ENCODE measurements at regions not wholly inside any gene's neighbourhood (a gene's known extent, or its start where the extent isn't known, plus 50 kb on each side); places are given as distances from the start of the nearest gene placed in this dataset.
"Not testable (repeated sequence)": the region's sequence is repeated elsewhere in the genome, so short reads cannot be mapped to it uniquely, and the experiment has no call there.

GRCh38 chr3:109696932-109697331 is 359.6 kb upstream of the DPPA4 start:
- Mint-ChIP-seq H3K4me1 (no peaks in the 10 kb centered on the region), H3K27me3 (no peaks in the 10 kb centered on the region), H3K27ac (no peak overlapping the region), H3K36me3 (ENCODE audit: low read depth) (no peaks in the 10 kb centered on the region), H3K9me3 (peaks cover 17% of the 10 kb centered on the region), H3K4me3 (no peak overlapping the region)
- no peak for DNase-seq
- intact Hi-C loops (cut with micrococcal nuclease), result no loop called here

GRCh38 chr3:109702252-109702651 is 364.9 kb upstream of the DPPA4 start:
- Mint-ChIP-seq H3K27ac (no peak overlapping the region), H3K27me3 (no peaks in the 10 kb centered on the region), H3K4me3 (no peak overlapping the region), H3K36me3 (ENCODE audit: low read depth) (no peaks in the 10 kb centered on the region), H3K4me1 (no peaks in the 10 kb centered on the region), H3K9me3 (peaks cover 4% of the 10 kb centered on the region)
- intact Hi-C loops (cut with micrococcal nuclease), result no loop called here
- peak; percentile 55 for DNase-seq

GRCh38 chr3:109702976-109703375 is 365.6 kb upstream of the DPPA4 start:
- intact Hi-C loops (cut with micrococcal nuclease), result no loop called here
- DNase-seq, result no peak
- Mint-ChIP-seq H3K9me3 (peaks cover 4% of the 10 kb centered on the region), H3K36me3 (ENCODE audit: low read depth) (no peaks in the 10 kb centered on the region), H3K27ac (no peak overlapping the region), H3K27me3 (no peaks in the 10 kb centered on the region), H3K4me3 (no peak overlapping the region), H3K4me1 (no peaks in the 10 kb centered on the region)

GRCh38 chr3:109705133-109705532 is 367.8 kb upstream of the DPPA4 start:
- H3K4me1 Mint-ChIP-seq; intact Hi-C loops (cut with micrococcal nuclease); H3K36me3 Mint-ChIP-seq (ENCODE audit: low read depth); H3K4me3 Mint-ChIP-seq; H3K27ac Mint-ChIP-seq; H3K27me3 Mint-ChIP-seq; H3K9me3 Mint-ChIP-seq; DNase-seq: not testable (repeated sequence)

GRCh38 chr3:109707617-109708016 is 370.3 kb upstream of the DPPA4 start:
- no peak for DNase-seq
- no peak overlapping the region for H3K27ac Mint-ChIP-seq
- H3K4me1 Mint-ChIP-seq, result no peaks in the 10 kb centered on the region
- H3K9me3 Mint-ChIP-seq, result peaks cover 16% of the 10 kb centered on the region
- H3K36me3 Mint-ChIP-seq (ENCODE audit: low read depth), result no peaks in the 10 kb centered on the region
- intact Hi-C loops (cut with micrococcal nuclease), result no loop called here
- H3K27me3 Mint-ChIP-seq, result no peaks in the 10 kb centered on the region
- H3K4me3 Mint-ChIP-seq, result no peak overlapping the region

- peaks cover 2% of the 10 kb centered on the region for H3K27me3 Mint-ChIP-seq
- no peaks in the 10 kb centered on the region for H3K4me1 Mint-ChIP-seq
- intact Hi-C loops (cut with micrococcal nuclease), result no loop called here
- no peak overlapping the region for H3K4me3 Mint-ChIP-seq
- peaks cover 16% of the 10 kb centered on the region for H3K9me3 Mint-ChIP-seq
- no peaks in the 10 kb centered on the region for H3K36me3 Mint-ChIP-seq (ENCODE audit: low read depth)
- DNase-seq, result no peak
- no peak overlapping the region for H3K27ac Mint-ChIP-seq
These were observed 375.9 kb upstream of the DPPA4 start for GRCh38 chr3:109713288-109713687.

- Mint-ChIP-seq H3K36me3 (ENCODE audit: low read depth) (no peaks in the 10 kb centered on the region), H3K9me3 (peaks cover 5% of the 10 kb centered on the region), H3K4me1 (no peaks in the 10 kb centered on the region), H3K4me3 (no peak overlapping the region), H3K27ac (no peak overlapping the region), H3K27me3 (peaks cover 2% of the 10 kb centered on the region)
- no peak for DNase-seq
- intact Hi-C loops (cut with micrococcal nuclease), result no loop called here
These were observed 378.4 kb upstream of the DPPA4 start for GRCh38 chr3:109715707-109716106.

- Mint-ChIP-seq H3K9me3 (no peaks in the 10 kb centered on the region), H3K4me3 (no peak overlapping the region), H3K4me1 (no peaks in the 10 kb centered on the region), H3K27me3 (peaks cover 2% of the 10 kb centered on the region), H3K36me3 (ENCODE audit: low read depth) (no peaks in the 10 kb centered on the region), H3K27ac (no peak overlapping the region)
- no peak for DNase-seq
- intact Hi-C loops (cut with micrococcal nuclease), result no loop called here
These were observed 381.5 kb upstream of the DPPA4 start for GRCh38 chr3:109718850-109719249.

- no peaks in the 10 kb centered on the region for H3K27me3 Mint-ChIP-seq
- H3K9me3 Mint-ChIP-seq, result no peaks in the 10 kb centered on the region
- no peak overlapping the region for H3K4me3 Mint-ChIP-seq
- H3K4me1 Mint-ChIP-seq, result no peaks in the 10 kb centered on the region
- H3K27ac Mint-ChIP-seq, result no peak overlapping the region
- intact Hi-C loops (cut with micrococcal nuclease), result no loop called here
- H3K36me3 Mint-ChIP-seq (ENCODE audit: low read depth), result no peaks in the 10 kb centered on the region
- DNase-seq, result no peak
These were observed 391.6 kb upstream of the DPPA4 start for GRCh38 chr3:109728861-109729494.

- Mint-ChIP-seq H3K27me3 (no peaks in the 10 kb centered on the region), H3K36me3 (ENCODE audit: low read depth) (no peaks in the 10 kb centered on the region), H3K27ac (no peak overlapping the region), H3K4me1 (no peaks in the 10 kb centered on the region), H3K4me3 (no peak overlapping the region), H3K9me3 (peaks cover 4% of the 10 kb centered on the region)
- intact Hi-C loops (cut with micrococcal nuclease), result loop anchor here (1.0 kb wide), 2 partner anchors 582 to 1807 kb away; no protein-coding TSS in a partner anchor
- DNase-seq, result peak; percentile 86
These were observed 394.5 kb upstream of the DPPA4 start for GRCh38 chr3:109731639-109732473.

GRCh38 chr3:109743981-109744380 is 406.6 kb upstream of the DPPA4 start:
- H3K27me3 Mint-ChIP-seq, result no peaks in the 10 kb centered on the region
- H3K4me1 Mint-ChIP-seq, result no peaks in the 10 kb centered on the region
- DNase-seq, result no peak
- intact Hi-C loops (cut with micrococcal nuclease), result no loop called here
- H3K36me3 Mint-ChIP-seq (ENCODE audit: low read depth), result no peaks in the 10 kb centered on the region
- peaks cover 4% of the 10 kb centered on the region for H3K9me3 Mint-ChIP-seq
- no peak overlapping the region for H3K4me3 Mint-ChIP-seq
- H3K27ac Mint-ChIP-seq, result no peak overlapping the region

- H3K9me3 Mint-ChIP-seq, result peaks cover 14% of the 10 kb centered on the region
These were observed 435.2 kb upstream of the DPPA4 start for GRCh38 chr3:109772520-109772919.

GRCh38 chr3:109774108-109774507 is 436.8 kb upstream of the DPPA4 start:
- H3K4me3 Mint-ChIP-seq, result no peak overlapping the region
- intact Hi-C loops (cut with micrococcal nuclease), result no loop called here
- H3K4me1 Mint-ChIP-seq, result no peaks in the 10 kb centered on the region
- H3K36me3 Mint-ChIP-seq (ENCODE audit: low read depth), result no peaks in the 10 kb centered on the region
- H3K27me3 Mint-ChIP-seq, result no peaks in the 10 kb centered on the region
- DNase-seq, result no peak
- no peak overlapping the region for H3K27ac Mint-ChIP-seq
- H3K9me3 Mint-ChIP-seq, result peaks cover 17% of the 10 kb centered on the region

More at GRCh38 chr3:109772520-109772919, 435.2 kb upstream of the DPPA4 start:
- Mint-ChIP-seq H3K4me3 (no peak overlapping the region), H3K27ac (no peak overlapping the region), H3K4me1 (no peaks in the 10 kb centered on the region), H3K27me3 (no peaks in the 10 kb centered on the region), H3K36me3 (ENCODE audit: low read depth) (no peaks in the 10 kb centered on the region)
- no peak for DNase-seq
- intact Hi-C loops (cut with micrococcal nuclease), result no loop called here

GRCh38 chr3:109784285-109784684 is 446.9 kb upstream of the DPPA4 start:
- no peak for DNase-seq
- intact Hi-C loops (cut with micrococcal nuclease), result no loop called here
- Mint-ChIP-seq H3K36me3 (ENCODE audit: low read depth) (no peaks in the 10 kb centered on the region), H3K27me3 (peaks cover 3% of the 10 kb centered on the region), H3K4me3 (no peak overlapping the region), H3K4me1 (no peaks in the 10 kb centered on the region), H3K9me3 (peaks cover 14% of the 10 kb centered on the region), H3K27ac (no peak overlapping the region)
